ENCODE measurements at regions not wholly inside any gene's neighbourhood (a gene's known extent, or its start where the extent isn't known, plus 50 kb on each side); places are given as distances from the start of the nearest gene placed in this dataset.

DNA sequence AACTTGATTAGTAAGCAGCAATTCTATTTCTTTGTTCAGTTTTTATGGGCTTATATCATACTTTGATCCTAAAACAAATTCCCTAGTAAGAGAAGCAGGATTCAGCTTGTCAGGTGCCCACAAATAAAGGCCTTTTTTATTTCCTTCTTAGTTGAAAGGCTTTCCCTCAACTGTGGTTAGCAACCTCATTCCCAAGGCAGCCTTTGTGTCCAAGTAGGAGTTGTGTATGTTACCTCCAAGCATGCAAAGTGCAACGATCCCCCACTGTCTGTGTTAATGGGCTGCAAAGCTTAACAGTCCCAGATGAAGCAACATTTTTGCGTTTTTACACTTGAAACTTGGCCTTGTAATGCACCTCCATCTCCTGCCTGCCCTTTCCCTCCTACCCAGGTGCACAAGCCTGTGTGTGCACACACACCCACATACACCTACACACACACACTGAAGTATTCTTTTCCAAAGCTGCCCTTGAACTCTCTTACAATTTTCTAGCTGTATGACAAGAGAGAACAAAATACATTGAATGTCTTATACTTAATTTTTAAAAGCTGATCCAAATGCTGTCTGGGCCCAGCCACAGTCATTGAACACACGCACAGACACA, 278.2 kb downstream of the SNX13 start:
- no peak overlapping the region for H3K4me3 ChIP-seq
- H3K9me3 ChIP-seq, result no peaks in the 10 kb centered on the region
- intact Hi-C loops (cut with DNase I; ENCODE audit: low total_unique reads), result no loop called here
- no peaks in the 10 kb centered on the region for H3K36me3 ChIP-seq
- no peaks in the 10 kb centered on the region for H3K27me3 ChIP-seq
- H3K27ac ChIP-seq, result peak overlapping the region; percentile 44 to 65
- no peaks in the 10 kb centered on the region for H3K4me1 ChIP-seq
- DNase-seq (ENCODE audit: low spot score in 2 of 2), result peak in 1 of 2 donors; percentile 44
- TF ChIP-seq, protein P1, sequence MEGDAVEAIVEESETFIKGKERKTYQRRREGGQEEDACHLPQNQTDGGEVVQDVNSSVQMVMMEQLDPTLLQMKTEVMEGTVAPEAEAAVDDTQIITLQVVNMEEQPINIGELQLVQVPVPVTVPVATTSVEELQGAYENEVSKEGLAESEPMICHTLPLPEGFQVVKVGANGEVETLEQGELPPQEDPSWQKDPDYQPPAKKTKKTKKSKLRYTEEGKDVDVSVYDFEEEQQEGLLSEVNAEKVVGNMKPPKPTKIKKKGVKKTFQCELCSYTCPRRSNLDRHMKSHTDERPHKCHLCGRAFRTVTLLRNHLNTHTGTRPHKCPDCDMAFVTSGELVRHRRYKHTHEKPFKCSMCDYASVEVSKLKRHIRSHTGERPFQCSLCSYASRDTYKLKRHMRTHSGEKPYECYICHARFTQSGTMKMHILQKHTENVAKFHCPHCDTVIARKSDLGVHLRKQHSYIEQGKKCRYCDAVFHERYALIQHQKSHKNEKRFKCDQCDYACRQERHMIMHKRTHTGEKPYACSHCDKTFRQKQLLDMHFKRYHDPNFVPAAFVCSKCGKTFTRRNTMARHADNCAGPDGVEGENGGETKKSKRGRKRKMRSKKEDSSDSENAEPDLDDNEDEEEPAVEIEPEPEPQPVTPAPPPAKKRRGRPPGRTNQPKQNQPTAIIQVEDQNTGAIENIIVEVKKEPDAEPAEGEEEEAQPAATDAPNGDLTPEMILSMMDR (IDR thresholded peaks at IDR 0.05), result no peak
- TF ChIP-seq POLR2A (IDR thresholded peaks at IDR 0.05) (no peak), POLR2AphosphoS5 (IDR thresholded peaks at IDR 0.05) (no peak)

DNA sequence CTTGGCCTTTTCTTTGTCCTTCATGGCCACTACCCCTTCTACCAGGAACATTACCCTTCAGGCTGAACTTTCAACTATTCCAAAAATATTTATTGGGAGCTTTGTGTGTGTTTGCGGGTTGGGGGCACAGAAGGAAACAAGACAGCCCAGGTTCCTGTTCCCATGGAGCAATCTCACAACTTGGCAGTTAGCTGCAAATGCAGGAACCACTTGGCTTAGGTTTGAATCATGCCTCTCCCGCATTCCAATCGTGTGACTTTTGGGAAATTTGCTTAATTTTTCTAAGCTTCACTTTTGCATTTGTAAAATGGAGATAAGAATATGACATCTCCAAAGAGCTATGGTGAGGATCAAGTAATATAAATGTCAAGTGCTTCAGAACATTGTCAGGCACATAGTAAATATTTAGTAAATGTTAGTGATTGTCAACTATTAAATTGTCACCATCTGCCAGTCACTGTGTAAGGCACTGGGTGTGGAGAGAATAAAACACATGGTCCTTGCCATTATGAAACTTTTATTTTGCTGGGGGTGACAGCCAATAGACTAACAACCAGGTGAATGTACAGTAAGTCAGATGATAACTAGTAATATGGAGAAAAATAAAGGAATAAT, 277.1 kb downstream of the SNX13 start:
- no peak overlapping the region for H3K4me3 ChIP-seq
- H3K9me3 ChIP-seq, result no peaks in the 10 kb centered on the region
- no peaks in the 10 kb centered on the region for H3K36me3 ChIP-seq
- no peaks in the 10 kb centered on the region for H3K4me1 ChIP-seq
- H3K27me3 ChIP-seq, result no peaks in the 10 kb centered on the region
- peak overlapping the region; percentile 44 to 65 for H3K27ac ChIP-seq
- no peak for TF ChIP-seq POLR2AphosphoS5 (IDR thresholded peaks at IDR 0.05)
- TF ChIP-seq POLR2A (IDR thresholded peaks at IDR 0.05), result no peak
- TF ChIP-seq, protein P1 (IDR thresholded peaks at IDR 0.05), result no peak
- DNase-seq (ENCODE audit: low spot score in 2 of 2), result no peak
- intact Hi-C loops (cut with DNase I; ENCODE audit: low total_unique reads), result no loop called here

DNA sequence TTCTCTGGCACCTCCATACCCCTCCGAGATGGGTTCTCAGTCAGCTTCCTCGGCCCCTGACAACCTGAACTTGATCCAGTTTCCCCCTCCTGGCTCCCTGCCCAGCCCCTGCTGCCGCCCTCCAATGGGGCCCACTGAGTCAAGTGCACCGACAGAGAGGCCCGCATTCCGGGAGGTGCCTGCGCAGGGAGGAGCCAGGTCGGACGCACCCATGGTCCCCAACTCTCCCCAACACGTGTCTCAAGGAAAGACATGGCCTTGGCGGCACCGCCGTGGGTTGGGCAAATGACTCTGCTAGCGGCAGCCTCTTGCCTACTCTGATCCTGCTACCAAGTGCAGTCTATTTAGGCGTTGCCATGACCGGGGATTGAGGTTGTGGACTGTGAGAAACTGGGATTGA, 275.3 kb downstream of the SNX13 start:
- no peaks in the 10 kb centered on the region for H3K4me1 ChIP-seq
- intact Hi-C loops (cut with DNase I; ENCODE audit: low total_unique reads), result no loop called here
- H3K4me3 ChIP-seq, result no peak overlapping the region
- no peak overlapping the region for H3K27ac ChIP-seq
- no peaks in the 10 kb centered on the region for H3K36me3 ChIP-seq
- TF ChIP-seq POLR2AphosphoS5 (IDR thresholded peaks at IDR 0.05), result no peak
- TF ChIP-seq, protein P1 (IDR thresholded peaks at IDR 0.05), result no peak
- no peak for TF ChIP-seq POLR2A (IDR thresholded peaks at IDR 0.05)
- H3K27me3 ChIP-seq, result no peaks in the 10 kb centered on the region
- no peaks in the 10 kb centered on the region for H3K9me3 ChIP-seq
- DNase-seq (ENCODE audit: low spot score in 2 of 2), result no peak

DNA sequence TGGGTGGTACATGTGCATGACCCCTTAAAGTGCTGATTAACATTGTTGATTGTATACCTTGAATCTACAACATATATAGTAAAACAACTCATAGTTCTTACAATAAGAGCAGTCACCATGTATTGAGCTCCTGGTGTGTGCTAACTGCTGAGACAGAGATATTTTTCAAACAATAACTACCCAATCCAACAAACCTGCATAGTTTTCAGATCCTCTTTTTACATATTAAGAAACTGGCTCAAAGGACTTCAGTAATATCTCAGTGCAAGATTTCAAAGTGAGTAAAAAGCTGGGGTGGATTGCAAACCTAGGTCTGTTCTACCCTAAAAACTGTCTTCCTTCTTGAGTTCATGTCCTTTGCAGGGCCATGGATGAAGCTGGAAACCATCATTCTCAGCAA, 272.2 kb downstream of the SNX13 start:
- no peak for TF ChIP-seq POLR2A (IDR thresholded peaks at IDR 0.05)
- intact Hi-C loops (cut with DNase I; ENCODE audit: low total_unique reads), result no loop called here
- Histone ChIP-seq H3K27ac (no peak overlapping the region), H3K4me3 (no peak overlapping the region), H3K9me3 (no peaks in the 10 kb centered on the region), H3K36me3 (no peaks in the 10 kb centered on the region), H3K4me1 (no peaks in the 10 kb centered on the region), H3K27me3 (no peaks in the 10 kb centered on the region)
- DNase-seq (ENCODE audit: low spot score in 2 of 2), result no peak

DNA sequence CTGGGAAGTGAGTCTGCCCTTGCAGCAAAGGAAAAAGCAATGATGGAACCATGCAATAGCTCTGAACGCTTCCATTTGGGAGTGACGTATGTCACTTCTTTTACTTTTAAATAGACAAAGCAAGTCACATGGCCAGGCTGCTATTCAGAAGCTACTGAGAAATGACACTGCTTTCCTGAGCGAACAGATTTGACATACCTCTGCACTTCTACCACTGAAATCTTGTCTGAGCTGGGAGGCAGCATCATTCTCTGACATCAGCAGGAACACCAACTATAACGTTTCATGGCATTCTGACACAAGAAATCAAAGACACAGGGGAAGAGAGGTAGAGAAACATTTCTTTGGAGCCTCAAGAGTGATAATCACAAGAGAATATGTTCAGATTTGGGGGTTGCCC, 271.1 kb downstream of the SNX13 start:
- intact Hi-C loops (cut with DNase I; ENCODE audit: low total_unique reads), result no loop called here
- TF ChIP-seq POLR2AphosphoS5 (IDR thresholded peaks at IDR 0.05), result no peak
- TF ChIP-seq, protein P1 (IDR thresholded peaks at IDR 0.05), result no peak
- no peak for TF ChIP-seq POLR2A (IDR thresholded peaks at IDR 0.05)
- H3K9me3 ChIP-seq, result no peaks in the 10 kb centered on the region
- no peak for DNase-seq (ENCODE audit: low spot score in 2 of 2)
- no peaks in the 10 kb centered on the region for H3K36me3 ChIP-seq
- H3K4me3 ChIP-seq, result no peak overlapping the region
- no peaks in the 10 kb centered on the region for H3K27me3 ChIP-seq
- no peak overlapping the region for H3K27ac ChIP-seq
- H3K4me1 ChIP-seq, result no peaks in the 10 kb centered on the region

All from breast epithelium (tissue), 4 donors.